Neutrophil (primary cell): ENCODE measurements at regions not wholly inside any gene's neighbourhood (a gene's known extent, or its start where the extent isn't known, plus 50 kb on each side); places are given as distances from the start of the nearest gene placed in this dataset.
"Not testable (repeated sequence)": the region's sequence is repeated elsewhere in the genome, so short reads cannot be mapped to it uniquely, and the experiment has no call there.

ENCODE experiments used
- H3K27ac ChIP-seq: fragments of 200-600 bp; sonication (generic); 2 replicates; pipeline ENCODE4 v1.5.1; 2016; ENCODE audit warnings: mild to moderate bottlenecking, moderate library complexity
- H3K27me3 ChIP-seq: fragments of 200-600 bp; sonication (generic); 2 replicates; pipeline ENCODE4 v1.6.0; 2016; ENCODE audit warnings: mild to moderate bottlenecking
- H3K36me3 ChIP-seq: fragments of 200-600 bp; sonication (generic); 2 replicates; pipeline ENCODE4 v1.5.1; 2017
- H3K4me1 ChIP-seq, 2 experiments: fragments of 200-600 bp in 1 of 2; sonication (generic) in 1 of 2; 1 replicate in 1 of 2; 2 replicates in 1 of 2; pipeline versions ENCODE4 v1.5.1 to v1.6.1; 2013 to 2016; ENCODE audit warnings: low read depth in 1 of 2, low read length in 1 of 2, mild to moderate bottlenecking in 1 of 2, moderate library complexity in 1 of 2; ENCODE audit not compliant: control insufficient read depth in 1 of 2, insufficient read depth in 1 of 2
- H3K4me3 ChIP-seq, 2 experiments: fragments of 200-600 bp in 1 of 2; sonication (generic) in 1 of 2; 1 replicate in 1 of 2; 2 replicates in 1 of 2; pipeline ENCODE4 v1.5.1; 2013 to 2016; ENCODE audit warnings: low read depth in 1 of 2, low read length in 1 of 2, mild to moderate bottlenecking in 1 of 2, moderate library complexity in 1 of 2
- H3K9me3 ChIP-seq: fragments of 200-600 bp; sonication (generic); 2 replicates; pipeline ENCODE4 v1.5.1; 2016
- CTCF ChIP-seq: fragments of 200-600 bp; sonication (generic); IDR thresholded peaks from 2 replicates; pipeline ENCODE4 v1.5.1; 2016; ENCODE audit warnings: antibody characterized with exemption

GRCh38 chr1:161439280-161440232, 65.7 kb upstream of the FCGR2A start:
- Histone ChIP-seq H3K4me1 (peaks cover 7 to 12% of the 10 kb centered on the region in 2 experiments), H3K4me3 (peak overlapping the region; percentile 10 to 53), H3K27me3 (peaks cover 62% of the 10 kb centered on the region), H3K9me3 (no peaks in the 10 kb centered on the region), H3K27ac (no peak overlapping the region), H3K36me3 (no peaks in the 10 kb centered on the region)
- no peak for TF ChIP-seq CTCF

GRCh38 chr1:161433191-161433590, 65.5 kb upstream of the CFAP126 start:
- not testable (repeated sequence) for H3K36me3 ChIP-seq

GRCh38 chr1:161432091-161432490, 64.4 kb upstream of the CFAP126 start:
- no peaks in the 10 kb centered on the region for H3K9me3 ChIP-seq
- H3K36me3 ChIP-seq, result no peaks in the 10 kb centered on the region
- no peak for TF ChIP-seq CTCF
- H3K27me3 ChIP-seq, result peaks cover 97% of the 10 kb centered on the region
- no peak overlapping the region for H3K4me3 ChIP-seq
- no peaks in the 10 kb centered on the region for H3K4me1 ChIP-seq
- no peak overlapping the region for H3K27ac ChIP-seq

More at GRCh38 chr1:161433191-161433590, 65.5 kb upstream of the CFAP126 start:
- not testable (repeated sequence) for H3K4me1 ChIP-seq, H3K4me3 ChIP-seq, H3K27ac ChIP-seq, H3K9me3 ChIP-seq
- H3K27me3 ChIP-seq, result peaks cover 97% of the 10 kb centered on the region

- Histone ChIP-seq H3K36me3 (no peaks in the 10 kb centered on the region), H3K4me3 (no peak overlapping the region), H3K27me3 (peaks cover 82% of the 10 kb centered on the region), H3K4me1 (no peaks in the 10 kb centered on the region), H3K27ac (no peak overlapping the region), H3K9me3 (no peaks in the 10 kb centered on the region)
- TF ChIP-seq CTCF, result no peak
Observed at GRCh38 chr1:161427733-161428516, 60.2 kb upstream of the CFAP126 start.

GRCh38 chr1:161422914-161423313, 55.2 kb upstream of the CFAP126 start:
- H3K27ac ChIP-seq, H3K4me3 ChIP-seq, H3K9me3 ChIP-seq, H3K4me1 ChIP-seq, H3K36me3 ChIP-seq: not testable (repeated sequence)
- H3K27me3 ChIP-seq, result peaks cover 77% of the 10 kb centered on the region

GRCh38 chr1:161421456-161421855, 53.8 kb upstream of the CFAP126 start:
- Histone ChIP-seq H3K27ac (no peak overlapping the region), H3K9me3 (no peaks in the 10 kb centered on the region), H3K27me3 (peaks cover 62% of the 10 kb centered on the region), H3K4me3 (no peak overlapping the region), H3K36me3 (no peaks in the 10 kb centered on the region), H3K4me1 (peaks cover 3 to 5% of the 10 kb centered on the region in 2 experiments)
- no peak for TF ChIP-seq CTCF
